ENCODE measurements at regions not wholly inside any gene's neighbourhood (a gene's known extent, or its start where the extent isn't known, plus 50 kb on each side); places are given as distances from the start of the nearest gene placed in this dataset.
"Not testable (repeated sequence)": the region's sequence is repeated elsewhere in the genome, so short reads cannot be mapped to it uniquely, and the experiment has no call there.

DNA sequence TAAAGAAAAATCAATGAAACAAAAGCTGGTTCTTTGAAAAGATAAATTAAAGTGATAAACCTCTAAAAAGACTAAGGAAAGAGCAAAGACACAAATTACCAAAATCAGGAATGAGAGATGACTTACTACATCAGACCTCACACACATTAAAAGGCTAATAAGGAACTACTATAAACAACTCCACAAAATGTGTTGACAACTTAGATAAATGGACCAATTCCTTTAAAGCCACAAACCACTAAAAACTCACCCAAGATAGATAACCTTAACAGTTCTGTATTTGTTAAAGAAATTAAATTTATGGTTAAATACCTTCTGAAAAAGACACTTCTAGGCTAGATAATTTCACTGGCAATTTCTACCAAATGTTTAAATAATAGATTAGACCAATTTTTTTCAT, 170.4 kb downstream of the SMAD6 start:
- Histone ChIP-seq H3K27ac (ENCODE audit: low read depth, low read length) (no peak overlapping the region), H3K27me3 (ENCODE audit: control insufficient read depth in 1 of 2, insufficient read depth in 2 of 2, low read length in 2 of 2) (no peaks in the 10 kb centered on the region), H3K36me3 (ENCODE audit: insufficient read depth, low read length) (no peaks in the 10 kb centered on the region)

DNA sequence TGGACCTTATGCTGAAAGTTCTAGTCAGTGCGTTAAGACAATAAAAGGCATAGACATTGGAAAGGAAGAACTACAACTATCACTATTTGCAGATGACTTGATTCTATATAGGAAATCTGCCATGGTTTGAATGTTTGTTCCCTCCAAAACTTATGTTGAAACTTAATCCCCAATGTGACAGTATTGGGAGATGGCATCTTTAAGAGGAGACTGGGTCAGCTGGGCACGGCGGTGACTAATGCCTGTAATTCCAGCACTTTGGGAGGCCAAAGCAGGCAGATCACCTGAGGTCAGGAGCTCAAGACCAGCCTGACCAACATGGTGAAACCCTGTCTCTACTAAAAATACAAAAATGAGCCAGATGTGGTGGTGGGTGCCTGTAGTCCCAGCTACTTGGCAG, 171.3 kb downstream of the SMAD6 start:
- H3K4me1 ChIP-seq (ENCODE audit: insufficient read depth, low read length); H3K27ac ChIP-seq (ENCODE audit: low read depth, low read length); H3K9ac ChIP-seq (ENCODE audit: low read length); H3K36me3 ChIP-seq (ENCODE audit: insufficient read depth, low read length); H3K27me3 ChIP-seq (ENCODE audit: control insufficient read depth in 1 of 2, insufficient read depth in 2 of 2, low read length in 2 of 2); H3K4me3 ChIP-seq (ENCODE audit: low read depth in 1 of 2, low read length in 2 of 2); H3K9me3 ChIP-seq (ENCODE audit: low read length): not testable (repeated sequence)

More for the DNA sequence above, 170.4 kb downstream of the SMAD6 start:
- H3K9ac ChIP-seq (ENCODE audit: low read length) = no peak overlapping the region
- H3K9me3 ChIP-seq (ENCODE audit: low read length) = no peaks in the 10 kb centered on the region
- H3K4me1 ChIP-seq (ENCODE audit: insufficient read depth, low read length) = no peaks in the 10 kb centered on the region
- H3K4me3 ChIP-seq (ENCODE audit: low read depth in 1 of 2, low read length in 2 of 2) = no peak overlapping the region

DNA sequence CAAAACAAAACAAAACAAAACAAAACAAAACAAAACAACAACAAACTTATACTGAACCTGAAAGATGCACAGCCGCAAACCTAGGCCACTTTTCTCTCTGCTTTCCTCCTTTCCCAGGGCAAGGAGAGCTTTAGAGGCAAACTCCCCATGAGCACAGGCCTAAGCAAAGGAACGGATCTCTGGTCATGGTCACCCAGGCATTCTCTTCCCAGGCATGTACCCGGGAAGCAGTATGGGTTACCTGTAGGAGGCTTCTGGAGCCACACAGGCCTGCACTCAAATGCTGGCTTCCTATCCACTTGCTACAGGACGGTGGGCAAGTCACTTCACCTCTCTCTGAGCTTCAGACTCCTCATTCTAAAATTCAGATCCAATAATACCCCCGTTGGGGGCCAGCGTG, 171.8 kb downstream of the SMAD6 start:
- H3K27ac ChIP-seq (ENCODE audit: low read depth, low read length) = no peak overlapping the region
- H3K4me3 ChIP-seq (ENCODE audit: low read depth in 1 of 2, low read length in 2 of 2) = no peak overlapping the region
- no peaks in the 10 kb centered on the region for H3K36me3 ChIP-seq (ENCODE audit: insufficient read depth, low read length)
- H3K4me1 ChIP-seq (ENCODE audit: insufficient read depth, low read length) = peaks cover 4% of the 10 kb centered on the region
- H3K9me3 ChIP-seq (ENCODE audit: low read length) = no peaks in the 10 kb centered on the region
- no peaks in the 10 kb centered on the region for H3K27me3 ChIP-seq (ENCODE audit: control insufficient read depth in 1 of 2, insufficient read depth in 2 of 2, low read length in 2 of 2)
- H3K9ac ChIP-seq (ENCODE audit: low read length) = no peak overlapping the region

DNA sequence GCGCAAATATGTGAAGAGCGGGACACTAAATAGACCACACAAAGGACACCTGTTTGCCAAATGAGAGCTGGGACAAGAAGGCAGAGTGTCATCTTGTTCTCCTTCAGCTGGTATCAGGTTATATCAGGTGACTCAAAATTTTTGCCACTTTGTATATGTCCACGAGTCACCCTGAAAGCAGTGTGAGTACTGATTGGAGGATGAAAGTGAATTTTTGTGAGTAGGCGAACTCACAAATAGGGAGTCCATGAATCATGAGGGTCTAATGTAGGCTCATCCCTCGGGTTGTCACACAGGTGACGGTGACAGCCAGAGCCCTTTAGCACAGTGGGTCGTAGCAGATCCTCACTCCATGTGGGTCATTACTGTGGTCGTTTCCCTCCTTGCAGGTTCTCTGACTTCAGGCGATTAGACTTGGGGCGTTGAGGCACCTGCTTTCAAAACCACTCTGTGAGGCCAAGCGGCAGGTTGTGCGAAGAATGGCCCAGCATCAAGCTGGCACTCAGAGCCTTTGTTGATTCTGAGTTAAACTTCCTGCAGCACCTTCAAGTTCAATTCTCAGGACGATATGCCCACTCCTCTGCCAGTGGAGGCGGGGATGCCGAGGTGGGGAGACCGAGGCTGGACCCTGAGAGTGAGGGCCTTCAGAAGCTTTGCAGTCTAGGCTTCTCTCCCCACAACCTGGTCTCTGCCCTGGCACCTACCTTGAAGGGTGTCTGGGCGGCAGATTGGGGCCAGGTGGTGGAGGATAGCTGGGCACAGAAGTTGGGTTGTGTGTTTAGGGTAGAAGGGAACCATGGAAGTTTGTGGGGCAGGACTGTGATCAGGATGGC, 173.8 kb downstream of the SMAD6 start:
- Histone ChIP-seq H3K4me1 (ENCODE audit: insufficient read depth, low read length) (peaks cover 4% of the 10 kb centered on the region), H3K27ac (ENCODE audit: low read depth, low read length) (no peak overlapping the region), H3K9me3 (ENCODE audit: low read length) (no peaks in the 10 kb centered on the region), H3K9ac (ENCODE audit: low read length) (no peak overlapping the region), H3K27me3 (ENCODE audit: control insufficient read depth in 1 of 2, insufficient read depth in 2 of 2, low read length in 2 of 2) (no peaks in the 10 kb centered on the region), H3K4me3 (ENCODE audit: low read depth in 1 of 2, low read length in 2 of 2) (no peak overlapping the region), H3K36me3 (ENCODE audit: insufficient read depth, low read length) (no peaks in the 10 kb centered on the region)

DNA sequence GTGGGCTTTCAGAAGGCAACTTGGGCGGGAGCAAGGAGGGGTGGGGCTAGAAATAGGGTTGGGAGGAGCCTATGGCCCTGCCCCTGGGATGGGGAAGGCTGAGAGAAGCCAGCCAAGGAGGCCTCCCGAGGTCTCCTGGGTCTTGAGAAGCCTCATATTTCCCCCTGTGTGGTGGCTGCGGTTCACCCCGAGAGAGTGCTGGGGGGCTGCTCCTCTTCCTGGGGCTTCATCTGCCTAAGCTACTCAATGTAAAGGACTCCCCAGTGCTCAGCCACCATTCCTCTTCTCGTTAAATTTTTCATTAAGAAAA, 174.3 kb downstream of the SMAD6 start:
- H3K4me3 ChIP-seq (ENCODE audit: low read depth in 1 of 2, low read length in 2 of 2) = no peak overlapping the region
- peaks cover 4% of the 10 kb centered on the region for H3K4me1 ChIP-seq (ENCODE audit: insufficient read depth, low read length)
- H3K27ac ChIP-seq (ENCODE audit: low read depth, low read length) = no peak overlapping the region
- no peaks in the 10 kb centered on the region for H3K36me3 ChIP-seq (ENCODE audit: insufficient read depth, low read length)
- H3K9ac ChIP-seq (ENCODE audit: low read length) = no peak overlapping the region
- no peaks in the 10 kb centered on the region for H3K27me3 ChIP-seq (ENCODE audit: control insufficient read depth in 1 of 2, insufficient read depth in 2 of 2, low read length in 2 of 2)
- no peaks in the 10 kb centered on the region for H3K9me3 ChIP-seq (ENCODE audit: low read length)

DNA sequence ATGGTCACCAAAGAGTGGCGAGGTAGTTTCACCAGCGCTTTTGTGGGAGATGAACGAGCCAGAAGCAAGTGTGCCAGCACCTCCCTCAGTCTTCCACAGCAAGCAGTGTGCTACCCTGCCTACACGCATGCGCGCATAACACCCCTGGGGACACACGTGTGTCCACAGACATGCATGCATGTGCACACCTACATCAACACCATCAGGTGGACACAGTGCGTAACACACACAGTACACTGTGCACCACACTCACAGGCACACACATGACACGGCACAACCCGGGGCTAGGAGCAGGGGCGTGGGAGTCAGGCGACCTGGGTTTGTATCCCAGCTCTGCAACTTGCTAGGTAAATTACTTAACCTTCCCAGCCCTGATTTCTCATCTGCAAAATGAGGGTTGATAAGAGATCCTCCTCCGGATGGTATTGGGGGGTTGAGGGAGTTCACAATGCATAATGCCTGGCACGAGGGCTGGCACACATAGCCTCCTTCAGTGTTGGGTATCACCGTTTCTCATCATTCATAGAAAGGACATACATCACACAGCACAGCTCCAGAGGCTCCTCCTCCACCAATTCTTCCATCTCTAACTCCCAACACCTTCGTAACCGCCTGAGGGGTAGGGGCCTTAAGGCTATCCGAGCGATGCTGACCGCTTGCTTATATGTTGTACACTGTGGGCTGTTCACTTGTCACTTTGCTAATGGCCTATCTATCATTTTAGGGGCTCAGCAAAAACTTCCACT, 174.9 kb downstream of the SMAD6 start:
- H3K27ac ChIP-seq (ENCODE audit: low read depth, low read length) = no peak overlapping the region
- H3K9me3 ChIP-seq (ENCODE audit: low read length) = no peaks in the 10 kb centered on the region
- no peak overlapping the region for H3K9ac ChIP-seq (ENCODE audit: low read length)
- H3K36me3 ChIP-seq (ENCODE audit: insufficient read depth, low read length) = no peaks in the 10 kb centered on the region
- peaks cover 7% of the 10 kb centered on the region for H3K4me1 ChIP-seq (ENCODE audit: insufficient read depth, low read length)
- H3K4me3 ChIP-seq (ENCODE audit: low read depth in 1 of 2, low read length in 2 of 2) = no peak overlapping the region
- no peaks in the 10 kb centered on the region for H3K27me3 ChIP-seq (ENCODE audit: control insufficient read depth in 1 of 2, insufficient read depth in 2 of 2, low read length in 2 of 2)

DNA sequence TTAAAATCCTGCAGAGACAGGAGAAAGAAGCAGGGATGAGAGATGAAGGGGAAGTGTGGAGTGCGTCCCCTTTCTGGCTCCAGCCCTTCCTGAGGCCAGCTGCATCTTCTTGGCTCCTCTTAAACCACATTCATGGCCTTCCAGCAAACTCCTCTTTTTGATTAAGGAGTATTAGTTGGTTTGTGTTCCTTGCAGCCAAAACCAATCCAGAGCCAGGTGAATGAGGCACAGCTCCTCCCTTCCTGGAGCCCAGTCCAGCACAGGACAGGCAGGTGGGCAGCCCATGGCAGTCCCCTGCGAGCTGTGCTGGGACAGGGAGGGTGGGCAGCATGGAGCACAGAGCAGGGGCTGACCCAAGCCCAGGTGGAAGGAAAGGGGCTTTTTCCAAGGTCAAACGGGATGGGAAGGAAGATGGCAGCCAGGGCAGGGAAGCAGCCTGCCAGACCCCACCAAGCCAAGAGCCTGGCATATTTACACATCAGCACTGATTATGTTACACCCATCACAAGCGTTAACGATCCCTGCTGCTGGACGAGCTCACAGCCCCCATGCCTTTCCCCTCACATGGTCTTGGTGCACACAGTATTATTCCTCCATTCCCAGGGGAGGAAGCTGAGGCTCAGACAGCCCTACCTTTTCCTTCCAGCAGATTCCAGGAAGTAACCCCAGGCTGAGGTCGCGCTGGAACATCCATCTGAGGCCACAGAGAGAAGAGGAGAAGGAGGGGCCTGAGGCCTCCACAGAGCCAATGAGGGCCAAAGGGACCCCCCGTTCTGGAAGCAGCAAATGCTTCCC, 175.6 kb downstream of the SMAD6 start:
- Histone ChIP-seq H3K4me3 (ENCODE audit: low read depth in 1 of 2, low read length in 2 of 2) (no peak overlapping the region), H3K9me3 (ENCODE audit: low read length) (no peaks in the 10 kb centered on the region), H3K27ac (ENCODE audit: low read depth, low read length) (no peak overlapping the region), H3K27me3 (ENCODE audit: control insufficient read depth in 1 of 2, insufficient read depth in 2 of 2, low read length in 2 of 2) (no peaks in the 10 kb centered on the region), H3K9ac (ENCODE audit: low read length) (no peak overlapping the region), H3K4me1 (ENCODE audit: insufficient read depth, low read length) (peaks cover 15% of the 10 kb centered on the region), H3K36me3 (ENCODE audit: insufficient read depth, low read length) (no peaks in the 10 kb centered on the region)

DNA sequence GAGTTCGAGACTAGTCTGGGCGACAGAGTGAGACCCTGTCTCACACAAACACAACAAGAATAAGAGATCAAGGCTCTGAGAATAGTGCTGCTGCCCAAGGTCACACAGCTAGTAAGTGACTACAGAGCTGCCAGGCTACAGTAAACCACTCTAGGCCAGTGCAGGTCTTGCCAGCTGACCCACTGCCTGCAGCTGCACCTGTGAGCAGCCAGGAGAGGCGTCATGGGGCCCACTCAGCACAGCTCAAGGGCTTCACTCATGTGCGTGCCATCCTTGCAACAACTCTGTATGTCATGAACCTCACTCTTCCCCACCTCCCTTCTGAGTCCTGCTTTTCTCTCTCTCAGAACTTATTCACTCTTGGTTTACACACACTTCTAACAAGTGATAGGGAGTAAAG, 176.7 kb downstream of the SMAD6 start:
- Histone ChIP-seq H3K9me3 (ENCODE audit: low read length) (no peaks in the 10 kb centered on the region), H3K9ac (ENCODE audit: low read length) (no peak overlapping the region), H3K36me3 (ENCODE audit: insufficient read depth, low read length) (no peaks in the 10 kb centered on the region), H3K4me1 (ENCODE audit: insufficient read depth, low read length) (peaks cover 24% of the 10 kb centered on the region), H3K4me3 (ENCODE audit: low read depth in 1 of 2, low read length in 2 of 2) (no peak overlapping the region), H3K27me3 (ENCODE audit: control insufficient read depth in 1 of 2, insufficient read depth in 2 of 2, low read length in 2 of 2) (no peaks in the 10 kb centered on the region), H3K27ac (ENCODE audit: low read depth, low read length) (no peak overlapping the region)

DNA sequence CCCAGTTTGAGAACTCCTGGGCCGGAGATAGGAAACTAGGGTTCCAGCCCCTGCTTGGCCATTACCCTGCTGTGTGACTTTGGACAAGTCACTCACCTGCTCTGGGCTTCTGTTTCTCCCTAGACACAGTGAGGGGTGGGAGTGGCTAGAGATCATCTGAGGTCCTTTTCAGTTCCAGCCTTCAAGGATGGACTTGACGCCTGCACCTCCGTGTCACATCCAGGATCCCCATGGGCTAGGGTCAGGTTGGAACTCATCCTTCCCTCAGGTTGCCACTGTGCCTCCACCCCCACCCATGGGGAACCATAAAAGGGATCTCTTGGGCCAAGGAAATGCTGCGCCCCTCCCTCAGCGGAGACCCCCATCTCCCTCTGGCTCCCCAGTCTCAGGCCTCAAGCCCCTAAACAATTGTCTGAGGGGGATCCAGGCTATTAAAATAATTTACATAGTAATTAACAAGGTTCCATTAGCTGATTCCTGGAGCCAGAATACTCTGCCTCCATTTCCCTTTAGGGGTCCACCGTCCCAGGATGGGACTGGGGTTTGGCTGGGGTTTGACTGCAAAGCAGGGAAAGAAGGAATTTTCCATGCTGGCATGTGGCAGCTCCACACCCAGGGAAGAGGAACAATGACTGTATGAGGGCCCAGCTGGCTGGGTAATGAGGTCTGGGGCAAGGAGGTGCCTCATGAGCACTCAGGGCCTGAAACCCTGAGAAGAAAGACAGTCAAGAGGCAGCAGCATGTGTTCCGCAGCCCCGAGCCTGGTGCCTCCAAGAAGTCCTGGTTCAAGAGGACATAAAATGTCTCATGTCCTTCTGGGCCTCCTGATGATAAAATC, 177.7 kb downstream of the SMAD6 start:
- Histone ChIP-seq H3K4me1 (ENCODE audit: insufficient read depth, low read length) (peaks cover 34% of the 10 kb centered on the region), H3K4me3 (ENCODE audit: low read depth in 1 of 2, low read length in 2 of 2) (no peak overlapping the region), H3K9me3 (ENCODE audit: low read length) (no peaks in the 10 kb centered on the region), H3K36me3 (ENCODE audit: insufficient read depth, low read length) (no peaks in the 10 kb centered on the region), H3K27ac (ENCODE audit: low read depth, low read length) (no peak overlapping the region), H3K27me3 (ENCODE audit: control insufficient read depth in 1 of 2, insufficient read depth in 2 of 2, low read length in 2 of 2) (no peaks in the 10 kb centered on the region), H3K9ac (ENCODE audit: low read length) (no peak overlapping the region)

DNA sequence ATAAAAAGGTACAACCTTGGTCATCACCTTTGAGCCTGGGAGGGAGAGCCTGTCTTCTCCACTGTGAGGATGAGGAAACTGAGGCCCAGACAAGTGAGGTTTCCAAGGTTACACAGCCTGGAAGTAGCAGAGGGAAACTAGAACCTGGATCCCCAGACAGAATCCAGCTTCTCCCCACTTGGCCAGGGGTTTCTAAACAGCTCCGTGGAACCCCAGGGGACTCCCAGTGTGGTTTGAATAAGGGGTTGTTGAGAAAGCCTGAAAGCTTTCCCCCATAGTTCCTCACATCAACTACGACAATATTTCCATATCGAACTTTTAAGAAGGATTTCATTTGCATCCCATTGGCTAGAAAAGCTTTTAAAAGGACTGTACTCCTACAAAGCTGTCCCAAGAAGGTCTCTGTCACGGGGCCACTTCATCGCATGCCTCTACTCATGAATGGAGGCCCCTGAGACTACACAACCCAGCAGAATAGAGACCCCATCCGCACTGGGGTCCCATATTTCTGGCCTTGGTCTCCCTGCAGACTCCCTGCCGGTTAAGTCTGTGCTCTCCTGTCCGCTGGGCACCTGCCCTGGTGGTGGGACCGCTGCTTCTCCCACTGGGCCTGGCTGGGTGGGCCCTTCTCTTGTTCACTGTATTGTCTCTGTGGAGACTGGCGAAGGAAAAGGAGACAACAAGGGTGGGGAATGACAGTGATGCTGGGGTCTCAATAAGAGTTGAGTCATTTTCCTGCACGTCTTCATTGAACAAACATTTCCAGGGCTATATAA, 178.5 kb downstream of the SMAD6 start:
- H3K4me1 ChIP-seq (ENCODE audit: insufficient read depth, low read length) = peaks cover 34% of the 10 kb centered on the region
- no peak overlapping the region for H3K4me3 ChIP-seq (ENCODE audit: low read depth in 1 of 2, low read length in 2 of 2)
- H3K27me3 ChIP-seq (ENCODE audit: control insufficient read depth in 1 of 2, insufficient read depth in 2 of 2, low read length in 2 of 2) = no peaks in the 10 kb centered on the region
- no peaks in the 10 kb centered on the region for H3K36me3 ChIP-seq (ENCODE audit: insufficient read depth, low read length)
- no peak overlapping the region for H3K9ac ChIP-seq (ENCODE audit: low read length)
- no peaks in the 10 kb centered on the region for H3K9me3 ChIP-seq (ENCODE audit: low read length)
- H3K27ac ChIP-seq (ENCODE audit: low read depth, low read length) = no peak overlapping the region
